IgD-negative memory B cell (primary cell): ENCODE measurements at regions not wholly inside any gene's neighbourhood (a gene's known extent, or its start where the extent isn't known, plus 50 kb on each side); places are given as distances from the start of the nearest gene placed in this dataset.

Experiments used
- H3K27ac Mint-ChIP-seq, 3 donors: one replicate each; pipeline ENCODE4 v1.8.0; 2020 to 2022; ENCODE audit warnings: mild to moderate bottlenecking in 3 of 3, mixed read lengths in 3 of 3, moderate library complexity in 1 of 3
- H3K27me3 Mint-ChIP-seq: one replicate; pipeline ENCODE4 v1.8.0; 2021; ENCODE audit warnings: mixed read lengths
- H3K36me3 Mint-ChIP-seq: one replicate; pipeline ENCODE4 v1.8.0; 2020; ENCODE audit warnings: mild to moderate bottlenecking, mixed read lengths
- H3K4me1 Mint-ChIP-seq, 3 donors: one replicate each; pipeline ENCODE4 v1.8.0; 2020 to 2022; ENCODE audit warnings: mixed read lengths in 3 of 3, mild to moderate bottlenecking in 1 of 3
- H3K4me3 Mint-ChIP-seq, 4 donors: one replicate each; pipeline ENCODE4 v1.8.0; 2020 to 2022; ENCODE audit warnings: mild to moderate bottlenecking in 4 of 4, mixed read lengths in 4 of 4, moderate library complexity in 3 of 4
- H3K9me3 Mint-ChIP-seq, 3 donors: one replicate each; pipeline ENCODE4 v1.8.0; 2020 to 2021; ENCODE audit warnings: mixed read lengths in 3 of 3, mild to moderate bottlenecking in 1 of 3

GRCh38 chr12:67750513-67751183 is 102.1 kb downstream of the DYRK2 start:
- Mint-ChIP-seq H3K36me3 (peaks cover 3% of the 10 kb centered on the region), H3K27me3 (peaks cover 2% of the 10 kb centered on the region), H3K4me1 (peaks cover 6 to 9% (median 8%) of the 10 kb centered on the region in 3 donors), H3K27ac (no peak overlapping the region), H3K9me3 (peaks cover 0 to 5% (median 2%) of the 10 kb centered on the region in 3 donors), H3K4me3 (no peak overlapping the region)

DNA sequence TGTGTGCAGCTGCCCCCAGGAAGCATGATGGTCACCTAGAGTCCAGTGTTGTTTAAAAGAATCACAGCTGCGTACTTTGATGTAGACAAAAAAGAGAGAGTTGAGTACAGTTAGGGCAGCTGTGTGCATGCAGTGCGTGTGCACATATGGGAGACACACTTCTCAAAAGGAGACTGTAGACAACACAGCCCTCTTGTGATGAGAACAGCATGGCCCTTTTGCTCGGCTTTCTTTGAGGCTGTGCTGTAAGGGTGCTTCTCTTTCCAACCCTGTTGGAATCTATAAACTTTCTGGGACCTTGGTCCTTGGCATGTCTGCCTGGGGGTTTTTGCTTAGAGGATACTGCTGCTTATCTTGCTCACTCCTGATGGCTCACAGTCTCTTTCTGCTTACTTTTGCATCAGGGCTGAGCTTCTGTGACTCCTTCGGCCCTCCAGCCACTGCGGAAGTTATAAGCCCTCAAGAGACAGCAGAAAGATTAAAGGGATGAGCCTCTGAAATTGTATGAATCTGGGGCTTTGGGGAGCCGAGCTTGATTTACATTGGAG is 102.9 kb downstream of the DYRK2 start:
- H3K4me1 Mint-ChIP-seq = peaks cover 8 to 15% (median 10%) of the 10 kb centered on the region in 3 donors
- H3K9me3 Mint-ChIP-seq = no peaks in the 10 kb centered on the region
- no peak overlapping the region for H3K4me3 Mint-ChIP-seq
- H3K27ac Mint-ChIP-seq = no peak overlapping the region
- peaks cover 3% of the 10 kb centered on the region for H3K36me3 Mint-ChIP-seq
- peaks cover 2% of the 10 kb centered on the region for H3K27me3 Mint-ChIP-seq

GRCh38 chr12:67752226-67752732 is 103.7 kb downstream of the DYRK2 start:
- H3K4me3 Mint-ChIP-seq = no peak overlapping the region
- H3K27ac Mint-ChIP-seq = no peak overlapping the region
- peaks cover 3% of the 10 kb centered on the region for H3K36me3 Mint-ChIP-seq
- H3K9me3 Mint-ChIP-seq = no peaks in the 10 kb centered on the region
- peaks cover 8 to 18% (median 10%) of the 10 kb centered on the region in 3 donors for H3K4me1 Mint-ChIP-seq
- peaks cover 2% of the 10 kb centered on the region for H3K27me3 Mint-ChIP-seq

DNA sequence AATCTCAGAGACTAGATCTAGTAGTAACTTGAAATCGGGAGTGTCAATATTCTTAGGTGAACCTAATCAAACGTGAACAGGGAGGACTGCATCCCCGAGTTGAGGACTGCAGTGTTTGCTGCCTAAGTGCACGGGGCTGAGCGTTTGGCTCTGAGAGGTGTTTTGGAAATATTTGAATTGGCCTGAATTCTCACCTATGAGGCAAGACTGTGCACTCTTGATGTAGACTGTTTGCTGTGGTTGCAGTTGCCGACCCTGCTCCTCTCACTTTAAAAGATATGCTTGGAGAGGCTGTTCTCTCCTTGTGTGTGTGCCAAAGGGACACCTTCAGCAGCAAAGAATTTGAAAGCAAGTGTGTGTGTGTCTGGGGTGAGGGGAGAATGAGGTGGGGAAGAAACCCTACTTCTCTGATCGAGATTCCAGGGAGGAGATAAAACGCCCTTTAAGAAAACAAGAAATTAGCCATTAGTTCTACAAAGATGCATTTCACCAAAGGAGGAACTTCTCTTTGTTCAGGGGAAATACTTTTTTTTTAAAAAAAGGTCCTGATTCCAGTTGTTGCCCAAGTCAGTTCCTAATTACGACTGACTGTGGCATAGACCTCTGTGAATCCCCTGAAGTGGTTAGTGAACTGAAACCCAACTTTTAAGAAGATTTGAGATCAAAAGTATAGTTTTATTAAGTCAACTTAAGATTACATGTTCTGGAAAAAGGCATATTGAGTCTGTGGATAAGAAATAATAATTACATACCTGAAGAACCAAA is 106.6 kb downstream of the DYRK2 start:
- H3K4me1 Mint-ChIP-seq = peaks cover 18 to 30% (median 21%) of the 10 kb centered on the region in 3 donors
- peak overlapping the region in 1 of 4 donors; percentile 47 for H3K4me3 Mint-ChIP-seq

GRCh38 chr12:67757651-67758050 is 109.1 kb downstream of the DYRK2 start:
- Mint-ChIP-seq H3K36me3 (no peaks in the 10 kb centered on the region), H3K27me3 (peaks cover 4% of the 10 kb centered on the region), H3K4me3 (peak overlapping the region in 1 of 4 donors; percentile 35), H3K4me1 (peaks cover 21 to 30% (median 21%) of the 10 kb centered on the region in 3 donors), H3K9me3 (no peaks in the 10 kb centered on the region), H3K27ac (peak overlapping the region in 2 of 3 donors; percentile 21 to 39)

More for the DNA sequence above, 106.6 kb downstream of the DYRK2 start:
- H3K36me3 Mint-ChIP-seq = no peaks in the 10 kb centered on the region
- H3K27me3 Mint-ChIP-seq = peaks cover 2% of the 10 kb centered on the region
- H3K9me3 Mint-ChIP-seq = no peaks in the 10 kb centered on the region
- no peak overlapping the region for H3K27ac Mint-ChIP-seq

GRCh38 chr12:67758119-67758518 is 109.6 kb downstream of the DYRK2 start:
- H3K27me3 Mint-ChIP-seq = peaks cover 4% of the 10 kb centered on the region
- peak overlapping the region in 2 of 4 donors; percentile 35 to 49 for H3K4me3 Mint-ChIP-seq
- no peaks in the 10 kb centered on the region for H3K9me3 Mint-ChIP-seq
- peak overlapping the region in 2 of 3 donors; percentile 21 to 39 for H3K27ac Mint-ChIP-seq
- H3K4me1 Mint-ChIP-seq = peaks cover 21 to 30% (median 21%) of the 10 kb centered on the region in 3 donors
- H3K36me3 Mint-ChIP-seq = no peaks in the 10 kb centered on the region

GRCh38 chr12:67758521-67758920 is 110.0 kb downstream of the DYRK2 start:
- Mint-ChIP-seq H3K27ac (peak overlapping the region in 2 of 3 donors; percentile 10 to 21), H3K27me3 (peaks cover 5% of the 10 kb centered on the region), H3K4me1 (peaks cover 21 to 30% (median 21%) of the 10 kb centered on the region in 3 donors), H3K9me3 (no peaks in the 10 kb centered on the region), H3K36me3 (no peaks in the 10 kb centered on the region), H3K4me3 (no peak overlapping the region)

- H3K36me3 Mint-ChIP-seq = no peaks in the 10 kb centered on the region
- H3K27ac Mint-ChIP-seq = peak overlapping the region in 1 of 3 donors; percentile 74
Measured at GRCh38 chr12:67759829-67760228, 111.3 kb downstream of the DYRK2 start.

GRCh38 chr12:67760586-67761275 is 112.2 kb downstream of the DYRK2 start:
- peaks cover 11% of the 10 kb centered on the region for H3K27me3 Mint-ChIP-seq
- H3K9me3 Mint-ChIP-seq = no peaks in the 10 kb centered on the region
- H3K4me3 Mint-ChIP-seq = no peak overlapping the region
- no peak overlapping the region for H3K27ac Mint-ChIP-seq
- peaks cover 13 to 24% (median 14%) of the 10 kb centered on the region in 3 donors for H3K4me1 Mint-ChIP-seq
- H3K36me3 Mint-ChIP-seq = no peaks in the 10 kb centered on the region

More at GRCh38 chr12:67759829-67760228, 111.3 kb downstream of the DYRK2 start:
- Mint-ChIP-seq H3K27me3 (peaks cover 12% of the 10 kb centered on the region), H3K4me1 (peaks cover 21 to 32% (median 21%) of the 10 kb centered on the region in 3 donors), H3K4me3 (peak overlapping the region in 1 of 4 donors; percentile 35), H3K9me3 (no peaks in the 10 kb centered on the region)

GRCh38 chr12:67761566-67761965 is 113.0 kb downstream of the DYRK2 start:
- Mint-ChIP-seq H3K27ac (no peak overlapping the region), H3K4me3 (no peak overlapping the region)

GRCh38 chr12:67764055-67764454 is 115.5 kb downstream of the DYRK2 start:
- Mint-ChIP-seq H3K36me3 (no peaks in the 10 kb centered on the region), H3K27me3 (peaks cover 11% of the 10 kb centered on the region), H3K4me1 (peaks cover 0 to 5% (median 3%) of the 10 kb centered on the region in 3 donors), H3K27ac (no peak overlapping the region), H3K4me3 (no peak overlapping the region), H3K9me3 (no peaks in the 10 kb centered on the region)

More at GRCh38 chr12:67761566-67761965, 113.0 kb downstream of the DYRK2 start:
- Mint-ChIP-seq H3K9me3 (no peaks in the 10 kb centered on the region), H3K36me3 (no peaks in the 10 kb centered on the region), H3K27me3 (peaks cover 11% of the 10 kb centered on the region), H3K4me1 (peaks cover 11 to 17% (median 13%) of the 10 kb centered on the region in 3 donors)

DNA sequence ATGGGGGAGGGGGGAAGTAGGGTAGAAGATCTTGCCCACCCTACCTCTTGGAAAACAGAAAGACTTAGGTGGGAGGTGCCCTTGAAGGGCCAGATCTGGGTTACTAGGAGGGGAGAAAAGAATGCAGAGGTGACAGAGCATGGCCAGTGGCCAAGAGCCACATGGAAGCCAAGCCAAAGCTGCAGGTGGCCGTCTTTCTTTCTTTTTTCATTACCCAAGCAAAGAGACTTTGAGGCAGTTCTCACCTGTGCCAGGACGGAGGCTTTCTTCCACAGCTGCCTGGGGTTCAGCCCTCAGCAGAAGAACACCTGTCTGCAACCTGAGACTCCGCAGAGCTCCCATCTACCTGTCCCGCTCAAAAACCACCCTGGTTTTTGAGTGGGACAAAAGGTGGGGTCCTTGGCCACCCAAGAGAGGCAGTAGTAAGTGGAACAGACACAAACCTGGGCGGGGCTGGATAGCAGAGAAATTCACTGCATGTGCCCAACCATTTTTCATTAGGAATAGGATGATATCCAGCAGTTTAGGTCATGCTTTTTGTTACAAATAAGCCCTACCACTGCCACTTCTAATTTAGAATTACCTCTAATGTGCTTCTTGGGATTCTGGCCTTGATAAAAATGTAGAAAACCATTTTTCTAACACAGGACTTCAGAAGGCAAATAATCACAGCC is 116.5 kb downstream of the DYRK2 start:
- Mint-ChIP-seq H3K27ac (no peak overlapping the region), H3K4me1 (peaks cover 0 to 3% (median 3%) of the 10 kb centered on the region in 3 donors), H3K4me3 (no peak overlapping the region), H3K27me3 (peaks cover 11% of the 10 kb centered on the region), H3K9me3 (no peaks in the 10 kb centered on the region), H3K36me3 (no peaks in the 10 kb centered on the region)

DNA sequence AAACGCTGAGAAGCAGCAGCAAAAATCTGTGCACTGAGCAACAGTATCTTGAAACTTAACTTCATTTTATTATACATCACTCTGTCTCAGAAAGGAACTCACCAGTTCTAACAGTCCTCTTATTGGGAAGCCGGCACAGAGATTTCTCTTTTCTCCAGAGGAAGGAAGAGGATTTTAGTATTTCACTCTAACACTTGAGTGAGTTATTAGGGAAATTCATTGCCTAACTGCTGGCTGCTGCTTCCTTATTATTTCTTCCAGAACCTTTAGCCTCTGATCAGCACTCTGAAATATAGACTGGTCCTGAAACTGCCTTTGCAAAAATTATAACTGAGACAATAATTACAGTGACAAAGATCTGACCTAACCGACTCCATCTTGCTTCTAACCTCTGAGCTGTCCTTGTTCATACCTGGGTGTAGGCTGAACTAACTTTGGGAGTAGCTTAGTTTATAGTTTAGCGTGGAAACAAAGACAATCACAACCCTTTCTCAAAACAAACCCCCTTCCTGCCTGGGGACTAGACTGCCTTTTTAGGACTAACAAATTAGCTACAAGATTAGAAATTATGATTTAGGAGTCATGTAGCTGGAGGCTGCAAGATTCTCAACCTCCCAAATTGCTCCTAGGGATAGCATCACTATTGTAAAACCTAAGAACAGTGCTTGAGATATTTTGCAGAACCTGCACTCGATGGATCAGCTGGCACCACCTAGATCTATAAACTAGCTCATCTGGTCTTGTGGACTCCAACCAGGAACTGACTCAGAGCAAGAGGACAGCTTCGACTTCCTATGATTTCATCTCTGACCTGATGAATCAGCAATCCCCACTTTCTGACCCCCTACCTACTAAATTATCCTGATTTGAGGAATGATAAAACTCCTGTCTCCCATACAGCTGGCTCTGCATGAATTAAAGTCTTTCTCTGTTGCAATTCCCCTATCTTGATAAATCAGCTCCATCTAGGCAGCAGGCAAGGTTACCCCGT is 117.5 kb downstream of the DYRK2 start:
- Mint-ChIP-seq H3K27me3 (peaks cover 11% of the 10 kb centered on the region), H3K4me1 (peaks cover 0 to 3% (median 0%) of the 10 kb centered on the region in 3 donors), H3K4me3 (no peak overlapping the region), H3K9me3 (no peaks in the 10 kb centered on the region), H3K36me3 (no peaks in the 10 kb centered on the region), H3K27ac (no peak overlapping the region)
